H1 (cell line): ENCODE measurements at regions not wholly inside any gene's neighbourhood (a gene's known extent, or its start where the extent isn't known, plus 50 kb on each side); places are given as distances from the start of the nearest gene placed in this dataset.

Experiments used
- CTCF ChIA-PET: fragments of 300-600 bp; sonication (Branson Sonifier 250); formaldehyde crosslinking; loops from one replicate; lab custom pipeline; 2021; ENCODE audit not compliant: partially characterized antibody; lab: Charles Lee
- POLR2A ChIA-PET: fragments of 300-600 bp; sonication (Branson Sonifier 250); formaldehyde crosslinking; loops from one replicate; lab custom pipeline; 2021; ENCODE audit warnings: inconsistent platforms; ENCODE audit not compliant: partially characterized antibody; lab: Charles Lee
- DNase-seq, 2 experiments: peaks; one replicate each; pipeline versions ENCODE4 v3.0.0 to v3.0.0-alpha.2; 2010 to 2022; ENCODE audit warnings: low spot score in 2 of 2, low read depth in 1 of 2, mixed read lengths in 1 of 2
- FAIRE-seq: peaks from 2 replicates; lab custom pipeline; 2011; peaks lifted over from hg19 to GRCh38; lab: Jason Lieb, UNC
- H2AFZ ChIP-seq: 2 replicates; pipeline ENCODE4 v1.8.1; 2012; ENCODE audit warnings: low read length, inconsistent platforms
- H2AK5ac ChIP-seq: 2 replicates; pipeline ENCODE4 v1.6.1; 2013; ENCODE audit warnings: low read depth, low read length
- H2BK120ac ChIP-seq: replicated peaks from 2 replicates; pipeline ENCODE3; 2013; ENCODE audit warnings: low read depth, low read length, inconsistent platforms
- H2BK12ac ChIP-seq: 2 replicates; pipeline ENCODE4 v1.6.1; 2013; ENCODE audit warnings: low read depth, low read length
- H2BK15ac ChIP-seq: 2 replicates; pipeline ENCODE4 v1.6.1; 2013; ENCODE audit warnings: low read length
- H2BK20ac ChIP-seq: 2 replicates; pipeline ENCODE4 v1.6.1; 2013; ENCODE audit warnings: low read length
- H2BK5ac ChIP-seq: 2 replicates; pipeline ENCODE4 v1.6.1; 2013; ENCODE audit warnings: low read depth, low read length
- H3K14ac ChIP-seq: 2 replicates; pipeline ENCODE4 v1.6.1; 2013; ENCODE audit warnings: inconsistent platforms; ENCODE audit not compliant: insufficient read length
- H3K18ac ChIP-seq: 2 replicates; pipeline ENCODE4 v1.6.1; 2013; ENCODE audit warnings: low read length; ENCODE audit errors: extremely low read depth
- H3K23ac ChIP-seq: 2 replicates; pipeline ENCODE4 v1.6.1; 2013; ENCODE audit warnings: inconsistent platforms; ENCODE audit not compliant: insufficient read length
- H3K23me2 ChIP-seq: 2 replicates; pipeline ENCODE4 v1.6.1; 2013; ENCODE audit warnings: low read depth, low read length
- H3K27ac ChIP-seq: 2 replicates; pipeline ENCODE4 v1.6.1; 2011; ENCODE audit warnings: low read depth, low read length, inconsistent platforms
- H3K27me3 ChIP-seq, 4 experiments: replicated peaks in 1 of 4; 1 replicate in 1 of 4; 2 replicates in 3 of 4; pipeline versions ENCODE4 v1.6.1 to v1.8.1; 2011 to 2013; ENCODE audit warnings: low read length in 3 of 4, mild to moderate bottlenecking in 3 of 4, inconsistent platforms in 2 of 4, mixed read lengths in 2 of 4, moderate library complexity in 1 of 4; ENCODE audit not compliant: control insufficient read depth in 3 of 4, insufficient read depth in 3 of 4; ENCODE audit errors: extremely low read depth in 1 of 4
- H3K36me3 ChIP-seq, 4 experiments: 2 replicates each; pipeline versions ENCODE4 v1.6.1 to v1.8.1; 2011 to 2013; ENCODE audit warnings: mild to moderate bottlenecking in 4 of 4, low read length in 3 of 4, moderate library complexity in 2 of 4, control low read depth in 1 of 4, inconsistent platforms in 1 of 4; ENCODE audit not compliant: insufficient read depth in 4 of 4, control insufficient read depth in 2 of 4
- H3K4ac ChIP-seq: replicated peaks from 2 replicates; pipeline ENCODE3; 2013; ENCODE audit warnings: low read length, low read depth, mixed read lengths, inconsistent platforms; ENCODE audit not compliant: insufficient read length
- H3K4me1 ChIP-seq, 4 experiments: replicated peaks in 1 of 4; 1 replicate in 1 of 4; 2 replicates in 3 of 4; pipeline versions ENCODE4 v1.6.1 to v1.8.1; 2011 to 2013; ENCODE audit warnings: low read length in 3 of 4, inconsistent platforms in 2 of 4, mixed read lengths in 1 of 4; ENCODE audit not compliant: insufficient read depth in 4 of 4, control insufficient read depth in 3 of 4
- H3K4me2 ChIP-seq, 2 experiments: 2 replicates each; pipeline versions ENCODE4 v1.6.1 to v1.8.1; 2011 to 2013; ENCODE audit warnings: low read depth in 2 of 2, low read length in 2 of 2, control low read depth in 1 of 2, inconsistent platforms in 1 of 2, mild to moderate bottlenecking in 1 of 2; ENCODE audit not compliant: insufficient read depth in 1 of 2
- H3K4me3 ChIP-seq, 4 experiments: fragments of 200-600, 300-600 bp in 1 of 4; sonication (generic), shearing (Covaris generic), sonication (Bioruptor Twin) in 1 of 4; 2 replicates each; pipeline versions ENCODE4 v1.5.1 to v1.8.1; 2011 to 2016; ENCODE audit warnings: low read length in 4 of 4, low read depth in 3 of 4, control low read depth in 2 of 4, inconsistent platforms in 2 of 4, mild to moderate bottlenecking in 2 of 4, mixed read lengths in 1 of 4, moderate library complexity in 1 of 4; ENCODE audit not compliant: insufficient read depth in 2 of 4; ENCODE audit errors: extremely low read depth in 1 of 4
- H3K56ac ChIP-seq: replicated peaks from 2 replicates; pipeline ENCODE3; 2013; ENCODE audit warnings: low read depth, mild to moderate bottlenecking, mixed read lengths, low read length, inconsistent platforms; ENCODE audit not compliant: insufficient read length
- H3K79me1 ChIP-seq: 2 replicates; pipeline ENCODE4 v1.6.1; 2013; ENCODE audit warnings: low read depth, low read length, control low read depth
- H3K79me2 ChIP-seq, 2 experiments: 2 replicates each; pipeline versions ENCODE4 v1.6.1 to v1.8.1; 2012 to 2013; ENCODE audit warnings: low read length in 2 of 2, mild to moderate bottlenecking in 2 of 2, inconsistent platforms in 1 of 2; ENCODE audit not compliant: insufficient read depth in 2 of 2, control insufficient read depth in 1 of 2
- H3K9ac ChIP-seq, 4 experiments: replicated peaks in 1 of 4; 1 replicate in 1 of 4; 2 replicates in 3 of 4; pipeline versions ENCODE4 v1.6.1 to v1.8.1; 2011 to 2013; ENCODE audit warnings: low read depth in 3 of 4, low read length in 3 of 4, control low read depth in 2 of 4, mild to moderate bottlenecking in 2 of 4, moderate library complexity in 2 of 4, inconsistent platforms in 1 of 4; ENCODE audit errors: extremely low read depth in 1 of 4
- H3K9me3 ChIP-seq, 2 experiments: 2 replicates each; pipeline versions ENCODE4 v1.6.1 to v1.8.1; 2012 to 2013; ENCODE audit warnings: mild to moderate bottlenecking in 2 of 2, moderate library complexity in 2 of 2, control low read depth in 1 of 2, inconsistent platforms in 1 of 2, low read depth in 1 of 2, low read length in 1 of 2, mixed read lengths in 1 of 2; ENCODE audit not compliant: insufficient read depth in 2 of 2
- H4K20me1 ChIP-seq, 2 experiments: replicated peaks in 1 of 2; 2 replicates each; pipeline versions ENCODE3 to v1.8.1; 2011 to 2013; ENCODE audit warnings: inconsistent platforms in 2 of 2, low read length in 2 of 2, mild to moderate bottlenecking in 1 of 2; ENCODE audit not compliant: insufficient read depth in 2 of 2, control insufficient read depth in 1 of 2
- H4K5ac ChIP-seq: 2 replicates; pipeline ENCODE4 v1.6.1; 2013; ENCODE audit warnings: low read length, low read depth, mixed read lengths, inconsistent platforms; ENCODE audit not compliant: insufficient read length
- H4K8ac ChIP-seq: 2 replicates; pipeline ENCODE4 v1.8.0; 2013; ENCODE audit warnings: mild to moderate bottlenecking, moderate library complexity, low read length, inconsistent platforms; ENCODE audit not compliant: insufficient read depth; ENCODE audit errors: extremely low read depth
- H4K91ac ChIP-seq: replicated peaks from 2 replicates; pipeline ENCODE3; 2013; ENCODE audit warnings: low read length, mixed read lengths, inconsistent platforms; ENCODE audit not compliant: insufficient read length
- ASH2L ChIP-seq: fragments of 200-600, 300-600 bp; sonication (generic); IDR thresholded peaks from one replicate; pipeline ENCODE4 v1.7.1; 2017; ENCODE audit warnings: low read length
- CBX5 ChIP-seq: fragments of 300-800, 300-1000 bp; sonication (generic); IDR thresholded peaks from 2 replicates; pipeline ENCODE4 v1.7.1; 2016; ENCODE audit warnings: antibody characterized with exemption, low read length, low read depth
- CHD2 ChIP-seq: IDR thresholded peaks from 2 replicates; pipeline ENCODE4 v1.6.1; 2012; ENCODE audit warnings: low read length, improper control_type of control experiment
- GTF2F1 ChIP-seq: IDR thresholded peaks from 2 replicates; pipeline ENCODE4 v1.6.1; 2012; ENCODE audit warnings: low read depth, low read length, improper control_type of control experiment, borderline replicate concordance
- JUN ChIP-seq: IDR thresholded peaks from 2 replicates; pipeline ENCODE4 v1.6.1; 2011; ENCODE audit warnings: low read depth, mild to moderate bottlenecking, improper control_type of control experiment, low read length
- JUND ChIP-seq: IDR thresholded peaks from 2 replicates; pipeline ENCODE4 v1.6.1; 2011; ENCODE audit warnings: mild to moderate bottlenecking, improper control_type of control experiment, low read length
- KDM4A ChIP-seq: IDR thresholded peaks from one replicate; pipeline ENCODE4 v1.7.1; 2012; ENCODE audit warnings: low read depth, mild to moderate bottlenecking, moderate library complexity, low read length, inconsistent platforms; ENCODE audit not compliant: severe bottlenecking
- KDM5A ChIP-seq: fragments of 200-600 bp; IDR thresholded peaks from 2 replicates; pipeline ENCODE4 v1.7.1; 2012; ENCODE audit warnings: mild to moderate bottlenecking, low read length, inconsistent platforms, mixed read lengths
- SIRT6 ChIP-seq: IDR thresholded peaks from one replicate; pipeline ENCODE4 v1.7.1; 2012; ENCODE audit warnings: low read length, inconsistent platforms
- USF2 ChIP-seq: IDR thresholded peaks from 2 replicates; pipeline ENCODE4 v1.6.1; 2011; ENCODE audit warnings: low read length, improper control_type of control experiment
- ZNF274 ChIP-seq: IDR thresholded peaks from 2 replicates; pipeline ENCODE4 v1.7.0; 2012; ENCODE audit warnings: low read length, borderline replicate concordance; ENCODE audit errors: extremely low read depth
- WGBS, 2 experiments: shearing (Covaris generic) in 1 of 2; methylation state at CpG; one replicate each; pipeline versions ENCODE4 v1.1.6 to v1.1.7; 2013 to 2015; ENCODE audit warnings: low lambda C conversion rate in 2 of 2, mixed read lengths in 2 of 2, inconsistent platforms in 1 of 2, low coverage in 1 of 2, missing lambda C conversion rate in 1 of 2; ENCODE audit not compliant: insufficient replicate concordance in 2 of 2, insufficient coverage in 1 of 2, insufficient read length in 1 of 2; ENCODE audit errors: extremely low coverage in 1 of 2, missing lambda C conversion rate in 1 of 2; 5-methylcytosine and 5-hydroxymethylcytosine counted together

- Histone ChIP-seq H3K18ac (no peak overlapping the region; the same call in 1 of the 2 replicates), H3K36me3 (no peaks in the 10 kb centered on the region), H2BK20ac (no peak overlapping the region), H3K79me1 (no peaks in the 10 kb centered on the region; the same call in 1 of the 2 replicates), H3K27me3 (no peaks in the 10 kb centered on the region), H3K4ac (no peak overlapping the region), H4K91ac (peak overlapping the region; percentile 23), H3K4me3 (no peak overlapping the region), H2BK5ac (no peak overlapping the region), H3K23ac (no peak overlapping the region), H4K20me1 (no peaks in the 10 kb centered on the region), H3K14ac (no peak overlapping the region), H3K4me2 (no peak overlapping the region), H2BK120ac (no peak overlapping the region), H2BK15ac (no peak overlapping the region), H3K23me2 (peaks cover 2% of the 10 kb centered on the region; the same call in 1 of the 2 replicates), H2AFZ (no peak overlapping the region), H3K56ac (no peak overlapping the region), H2BK12ac (no peak overlapping the region), H3K4me1 (peaks cover 5 to 25% (median 14%) of the 10 kb centered on the region in 4 experiments), H3K9me3 (no peaks in the 10 kb centered on the region; a peak in 1 of 4 replicates), H2AK5ac (no peak overlapping the region), H3K79me2 (no peaks in the 10 kb centered on the region), H4K8ac (no peak overlapping the region), H3K9ac (no peak overlapping the region), H4K5ac (no peak overlapping the region), H3K27ac (no peak overlapping the region)
- ChIA-PET CTCF (interaction anchor here (0.7 to 2.0 kb wide), 15 partner anchors 9 to 220 kb away, joined by 3 to 6 read pairs (median 3); no protein-coding TSS in a partner anchor), POLR2A (interaction anchor here (0.7 to 1.8 kb wide), 3 partner anchors 12 to 65 kb away, joined by 3 to 5 read pairs (median 4); no protein-coding TSS in a partner anchor)
- TF ChIP-seq CHD2 (no peak), ZNF274 (no peak), CBX5 (no peak), USF2 (no peak), ASH2L (no peak), KDM4A (no peak), GTF2F1 (no peak), KDM5A (no peak), SIRT6 (no peak), JUND (no peak), JUN (no peak)
- WGBS, 2 experiments, result 79% methylated on average over 2 of the region's 2 CpGs; no CpG with 5 or more reads in 1 of the 2 experiments
- DNase-seq (no peak), FAIRE-seq (no peak)
Observed at GRCh38 chr11:126148317-126148716, 63.1 kb downstream of the RPUSD4 start.
